ENCODE measurements at regions not wholly inside any gene's neighbourhood (a gene's known extent, or its start where the extent isn't known, plus 50 kb on each side); places are given as distances from the start of the nearest gene placed in this dataset.

GRCh38 chr13:74444161-74444571 is 310.0 kb upstream of the KLF12 start:
- TF ChIP-seq CTCF (optimal IDR thresholded peaks at IDR 0.05 in 1 of 3, IDR thresholded peaks at IDR 0.05 in 1 of 3, conservative IDR thresholded peaks at IDR 0.05 in 1 of 3; ENCODE audit: extremely low read depth in 1 of 3, insufficient read depth in 2 of 3, low read length in 3 of 3): no peak
- TF ChIP-seq EZH2 (IDR thresholded peaks at IDR 0.05; ENCODE audit: low read length): no peak
